IPS-11a (cell line): ENCODE measurements at regions not wholly inside any gene's neighbourhood (a gene's known extent, or its start where the extent isn't known, plus 50 kb on each side); places are given as distances from the start of the nearest gene placed in this dataset.
"Not testable (repeated sequence)": the region's sequence is repeated elsewhere in the genome, so short reads cannot be mapped to it uniquely, and the experiment has no call there.

Source experiments
- H3K4me3 ChIP-seq: one replicate; pipeline ENCODE4 v1.5.1; 2013; ENCODE audit warnings: low read depth, low read length, control low read depth

GRCh38 chr7:66535414-66536329, 93.0 kb upstream of the KCTD7 start:
- H3K4me3 ChIP-seq = no peak overlapping the region

- H3K4me3 ChIP-seq = no peak overlapping the region
These were observed 91.3 kb upstream of the KCTD7 start for GRCh38 chr7:66537380-66537779.

DNA sequence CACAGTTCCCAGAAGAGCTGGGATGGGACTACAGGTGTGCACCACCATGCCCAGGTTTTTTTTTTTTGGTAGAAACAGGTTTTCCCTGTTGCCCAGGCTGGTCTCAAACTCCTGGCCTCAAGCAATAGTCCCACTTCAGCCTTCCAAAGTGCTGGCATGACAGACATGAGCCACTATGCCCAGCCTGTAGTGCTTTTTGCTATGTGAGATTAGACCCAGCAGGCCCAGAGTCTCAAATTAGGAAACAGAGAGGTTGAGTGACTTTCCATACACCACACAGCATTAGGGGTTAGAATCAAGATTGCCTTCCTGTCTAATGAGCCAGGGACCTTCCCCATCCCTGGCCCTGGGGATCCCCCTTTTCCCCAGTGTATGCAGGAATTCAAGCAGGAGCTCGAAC, 90.8 kb upstream of the KCTD7 start:
- H3K4me3 ChIP-seq = no peak overlapping the region

DNA sequence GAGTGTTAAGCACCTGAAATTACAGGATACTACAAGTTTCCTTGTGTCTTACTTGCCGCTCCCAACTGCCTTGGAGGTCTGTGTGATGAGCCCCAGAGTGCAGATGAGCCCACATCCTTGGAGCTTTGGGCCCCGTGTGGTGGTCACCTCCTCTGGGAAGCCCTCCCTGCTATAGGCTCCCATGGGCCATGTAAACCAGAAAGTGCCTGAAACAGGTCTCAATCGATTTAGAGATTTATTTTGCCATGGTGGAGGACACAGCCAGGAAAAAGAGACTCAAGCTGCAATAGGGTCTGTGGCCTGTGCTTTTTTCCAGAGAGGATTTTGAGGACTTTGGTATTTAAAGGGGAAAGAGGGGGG, 89.4 kb upstream of the KCTD7 start:
- no peak overlapping the region for H3K4me3 ChIP-seq

DNA sequence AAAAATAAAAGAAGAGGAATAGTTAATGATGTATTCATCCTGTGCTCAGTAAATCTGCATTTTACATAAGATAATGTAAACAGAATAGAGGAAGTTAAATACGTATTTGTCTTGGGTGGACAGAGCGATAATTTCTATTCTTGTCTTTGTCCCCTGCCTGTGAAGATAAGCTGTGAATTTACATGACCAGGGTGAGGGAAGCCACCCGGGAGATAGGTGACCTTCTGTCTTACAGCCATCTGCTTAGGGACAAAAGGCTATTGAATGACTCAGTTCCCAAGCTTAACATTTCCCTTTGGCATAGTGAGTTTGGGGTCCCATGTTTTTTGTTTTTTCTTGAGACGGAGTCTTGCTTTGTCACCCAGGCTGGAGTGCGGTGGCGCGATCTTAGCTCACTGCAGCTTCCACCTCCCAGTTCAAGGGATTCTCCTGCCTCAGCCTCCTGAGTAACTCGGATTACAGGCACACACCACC, 88.7 kb upstream of the KCTD7 start:
- no peak overlapping the region for H3K4me3 ChIP-seq

GRCh38 chr7:66542049-66542448, 86.6 kb upstream of the KCTD7 start:
- no peak overlapping the region for H3K4me3 ChIP-seq

DNA sequence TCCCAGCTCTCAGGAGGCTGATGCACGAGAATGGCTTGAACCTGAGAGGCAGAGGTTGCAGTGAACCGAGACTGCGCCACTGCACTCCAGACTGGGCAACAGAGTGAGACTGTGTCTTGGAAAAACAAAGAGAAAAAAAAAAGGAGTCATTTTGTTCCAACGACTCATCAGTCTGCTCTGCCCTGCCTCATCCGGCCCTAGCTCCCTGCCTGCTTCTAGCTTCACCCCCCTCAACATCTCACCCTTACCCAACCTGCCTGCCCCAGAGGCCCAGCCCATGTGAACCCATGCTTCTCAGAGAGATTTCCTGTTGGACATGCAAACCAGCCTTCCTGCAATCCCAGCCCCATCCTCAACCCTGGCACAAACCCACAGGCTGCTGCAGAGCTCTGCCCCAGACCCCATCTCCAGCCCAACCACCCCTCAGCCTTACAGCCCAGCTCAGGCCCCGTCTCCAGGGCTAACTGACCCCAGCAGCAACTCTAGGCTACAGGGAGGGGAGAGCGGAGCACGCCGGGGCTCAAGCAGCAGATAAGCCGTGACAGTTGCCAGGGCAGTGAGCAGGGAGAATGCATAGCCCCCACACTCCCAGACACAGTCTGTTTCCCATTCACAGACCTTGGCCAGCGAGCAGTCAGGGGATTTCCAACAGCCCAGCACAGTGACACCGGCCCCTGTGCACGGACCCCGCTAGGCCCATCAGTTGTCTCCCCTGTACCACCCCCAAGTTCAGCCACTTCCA, 86.0 kb upstream of the KCTD7 start:
- no peak overlapping the region for H3K4me3 ChIP-seq

DNA sequence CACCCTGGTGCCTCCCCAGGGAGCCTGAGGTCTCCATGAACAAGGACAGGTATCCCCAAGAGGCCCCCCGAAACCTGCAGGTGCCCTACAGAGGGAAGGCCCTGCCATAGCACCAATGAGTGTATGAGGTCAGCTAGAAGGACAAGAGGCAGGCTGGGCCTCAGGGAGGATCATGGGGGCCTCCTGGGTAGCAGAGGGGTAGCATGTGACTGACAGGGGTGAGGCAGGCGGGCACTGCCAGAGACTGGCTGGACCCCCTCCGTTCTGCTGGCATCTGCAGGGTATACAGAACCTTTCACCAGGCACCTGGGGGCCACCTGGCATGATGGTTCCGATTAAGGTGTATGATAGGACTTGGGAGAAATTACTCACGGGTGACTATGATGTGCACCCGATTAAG, 79.2 kb upstream of the KCTD7 start:
- H3K4me3 ChIP-seq = no peak overlapping the region

DNA sequence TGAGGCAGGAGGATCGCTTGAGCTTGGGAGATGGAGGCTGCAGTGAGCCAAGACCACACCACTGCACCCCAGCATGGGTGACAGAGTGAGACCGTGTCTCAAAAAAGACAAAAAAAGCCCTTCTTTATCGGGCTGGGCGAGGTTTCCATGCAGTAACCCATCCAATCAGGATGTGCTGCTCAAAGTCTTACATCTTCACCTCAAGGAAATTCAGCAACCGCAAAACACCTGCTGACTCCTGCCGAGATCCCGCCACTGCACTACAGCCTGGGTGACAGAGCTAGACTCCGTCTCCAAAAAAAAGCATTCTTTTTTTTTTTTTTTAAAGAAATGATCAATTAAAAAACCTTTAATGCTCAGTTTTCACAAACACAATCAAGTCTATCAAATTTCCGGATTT, 75.7 kb upstream of the KCTD7 start:
- H3K4me3 ChIP-seq = no peak overlapping the region

DNA sequence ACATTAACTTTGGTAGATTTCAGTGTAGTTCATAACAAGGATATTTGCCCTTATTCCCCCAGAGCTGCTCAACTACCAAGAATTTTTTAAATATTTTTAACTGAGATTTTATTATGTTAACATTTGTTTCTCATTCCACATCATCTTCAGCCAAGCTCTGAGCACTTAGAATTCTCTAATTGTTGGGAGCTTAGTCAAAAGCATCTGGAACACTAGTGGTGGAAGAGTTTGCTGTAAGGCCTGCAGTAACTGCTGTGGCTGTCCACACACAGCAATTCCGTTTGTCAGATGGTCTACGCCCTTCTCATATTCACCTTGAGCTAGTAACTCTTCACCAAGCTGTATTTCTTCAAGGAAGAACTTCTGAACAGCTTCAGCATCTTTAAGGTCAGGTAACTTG, 75.0 kb upstream of the KCTD7 start:
- H3K4me3 ChIP-seq = not testable (repeated sequence)

- not testable (repeated sequence) for H3K4me3 ChIP-seq
These were observed 74.4 kb upstream of the KCTD7 start for GRCh38 chr7:66554291-66554690.

DNA sequence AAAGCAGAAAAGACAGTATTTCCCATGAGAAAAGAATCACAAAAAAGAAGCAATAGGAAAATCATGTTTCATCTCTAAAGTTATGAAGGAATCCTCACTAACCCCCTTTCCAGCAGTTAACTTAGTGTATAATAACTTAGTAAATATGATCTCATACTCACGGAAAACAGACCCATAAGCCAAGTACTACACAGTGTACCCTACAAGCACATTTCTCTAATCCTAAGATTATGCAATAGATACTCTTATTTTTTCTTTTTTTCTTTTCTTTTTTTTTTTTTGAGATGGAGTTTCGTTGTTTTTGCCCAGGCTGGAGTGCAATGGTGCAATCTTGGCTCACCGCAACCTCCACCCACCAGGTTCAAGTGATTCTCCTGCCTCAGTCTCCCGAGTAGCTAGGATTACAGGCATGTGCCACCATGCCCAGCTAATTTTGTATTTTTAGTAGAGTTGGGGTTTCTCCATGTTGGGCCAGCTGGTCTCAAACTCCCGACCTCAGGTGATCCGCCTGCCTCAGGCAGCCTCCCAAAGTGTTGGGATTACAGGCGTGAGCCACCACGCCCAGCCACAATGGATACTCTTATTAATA, 73.7 kb upstream of the KCTD7 start:
- H3K4me3 ChIP-seq = not testable (repeated sequence)

DNA sequence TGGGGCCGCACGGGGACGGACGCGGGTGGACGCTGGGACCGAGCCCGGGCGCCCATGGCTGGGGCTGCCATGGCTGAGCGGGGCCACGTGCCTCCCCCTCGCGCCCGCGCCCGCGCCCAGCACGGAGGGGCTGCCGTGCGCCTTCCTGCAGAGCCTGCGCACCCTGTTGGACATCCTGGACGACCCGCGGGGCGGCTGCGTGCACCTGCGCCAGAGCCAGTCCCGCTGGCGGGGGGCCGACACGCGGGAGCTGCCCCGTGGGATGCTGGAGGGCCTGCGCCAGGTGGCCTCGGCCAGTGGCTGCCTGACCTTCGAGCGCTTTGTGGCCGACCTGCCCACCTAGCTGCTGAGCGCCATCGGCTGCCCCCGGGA, 72.5 kb upstream of the KCTD7 start:
- no peak overlapping the region for H3K4me3 ChIP-seq

- H3K4me3 ChIP-seq = no peak overlapping the region
These were observed 72.0 kb upstream of the KCTD7 start for GRCh38 chr7:66556549-66557213.

GRCh38 chr7:66557214-66558200, 71.2 kb upstream of the KCTD7 start:
- no peak overlapping the region for H3K4me3 ChIP-seq

- no peak overlapping the region for H3K4me3 ChIP-seq
These were observed 70.5 kb upstream of the KCTD7 start for GRCh38 chr7:66558201-66558641.

DNA sequence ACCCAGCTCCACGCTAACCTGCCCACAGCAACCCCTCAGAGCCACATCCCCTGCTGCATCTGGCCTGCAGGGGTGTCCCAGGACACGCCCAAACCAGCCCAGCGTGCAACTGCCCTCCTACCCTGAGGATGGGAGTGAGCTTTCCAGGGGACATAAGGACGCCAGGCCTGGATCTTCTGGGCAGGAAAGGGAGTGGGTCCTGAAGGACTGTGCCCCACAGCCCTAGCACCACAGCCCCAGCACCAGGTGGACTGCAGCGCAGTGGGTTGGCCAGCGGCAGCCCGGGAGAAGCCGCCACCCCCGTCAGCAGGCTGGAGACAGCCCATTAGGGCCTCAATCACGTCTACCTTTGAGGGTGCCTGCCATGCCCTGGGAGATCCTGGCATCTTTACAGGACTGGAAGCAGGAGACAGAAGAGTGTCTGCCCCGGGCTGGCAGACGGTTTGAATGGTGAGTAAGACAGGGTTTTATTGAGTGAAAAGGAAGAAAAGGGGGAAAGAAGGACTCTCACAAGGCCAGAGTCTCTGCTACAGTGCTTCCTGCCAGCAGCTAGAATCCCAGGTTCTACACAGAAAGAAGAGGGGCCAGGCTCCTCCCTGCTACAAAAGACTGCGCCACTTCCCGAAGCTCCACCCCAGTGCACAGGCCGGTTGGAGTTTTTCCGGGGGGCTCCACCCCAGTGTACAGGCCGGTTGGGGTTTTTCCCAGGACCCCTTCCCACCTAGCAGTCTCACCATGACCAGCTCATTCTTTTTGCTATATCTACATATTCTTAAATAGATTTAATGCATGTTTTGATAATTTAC, 69.8 kb upstream of the KCTD7 start:
- H3K4me3 ChIP-seq = no peak overlapping the region

DNA sequence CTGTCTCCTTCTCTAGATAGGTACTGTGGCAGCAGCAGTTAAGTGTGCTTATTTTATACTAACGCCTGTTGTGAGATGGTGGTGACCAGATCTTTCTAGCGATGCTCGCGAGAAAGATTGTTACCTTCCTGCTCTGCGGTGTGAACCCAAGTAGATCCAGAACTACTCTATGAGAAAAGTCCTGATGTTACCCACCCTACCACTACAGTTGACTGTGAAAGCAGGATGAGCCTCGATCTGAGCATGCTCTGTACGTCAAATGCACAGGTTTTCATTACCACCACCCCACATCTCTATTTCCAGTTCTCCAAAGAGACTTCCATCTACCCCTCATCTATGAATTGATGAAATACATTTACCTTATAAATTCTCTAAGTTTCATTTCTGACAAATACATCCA, 64.6 kb upstream of the KCTD7 start:
- H3K4me3 ChIP-seq = no peak overlapping the region

DNA sequence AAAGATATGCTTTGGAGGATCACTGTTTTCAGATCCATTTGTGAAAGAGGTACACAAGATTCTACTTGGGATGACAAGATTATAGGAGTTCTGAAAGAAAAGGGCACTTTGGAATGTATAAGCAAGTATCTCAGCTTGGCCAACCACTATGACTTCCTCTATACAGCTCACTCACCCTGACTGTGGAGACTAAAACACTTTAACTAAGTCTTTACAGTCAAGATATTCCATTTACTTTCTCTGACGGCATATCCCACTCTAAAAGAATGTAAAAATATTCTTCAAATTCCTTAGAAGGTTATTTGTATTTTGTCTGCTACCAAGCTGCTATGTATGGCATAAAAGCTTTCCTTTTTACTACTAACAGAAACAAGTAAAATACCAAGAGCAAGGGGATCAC, 58.5 kb upstream of the KCTD7 start:
- H3K4me3 ChIP-seq = not testable (repeated sequence)
